Pancreas (tissue), 10 donors: ENCODE measurements at regions not wholly inside any gene's neighbourhood (a gene's known extent, or its start where the extent isn't known, plus 50 kb on each side); places are given as distances from the start of the nearest gene placed in this dataset.

ENCODE experiments used
- ATAC-seq, 4 donors: fragments of 200-7000 bp; cut with Tn5 transposase; one replicate each; pipeline versions ENCODE4 v1.8.0 to v1.9.1; 2020; ENCODE audit warnings: mild to moderate bottlenecking in 4 of 4, moderate library complexity in 4 of 4
- DNase-seq, 6 donors: peaks; one replicate each; pipeline ENCODE4 v3.0.0-alpha.2; 2020
- FAIRE-seq: peaks from 2 replicates; lab custom pipeline; 2012; peaks lifted over from hg19 to GRCh38; lab: Jason Lieb, UNC
- H3K27ac ChIP-seq, 4 donors: fragments of 200-600 bp; sonication (generic); 1 replicate in 3 of 4; 2 replicates in 1 of 4; pipeline versions ENCODE4 v1.5.0 to v1.8.0; 2020
- H3K27me3 ChIP-seq, 4 donors: fragments of 200-600 bp; one replicate each; pipeline ENCODE4 v1.8.0; 2021
- H3K36me3 ChIP-seq, 3 donors: fragments of 200-600 bp; sonication (generic) in 1 of 3; one replicate each; pipeline versions ENCODE4 v1.5.0 to v1.8.0; 2020 to 2021
- H3K4me1 ChIP-seq, 3 donors: fragments of 200-600 bp; one replicate each; pipeline ENCODE4 v1.8.0; 2021
- H3K4me3 ChIP-seq, 4 donors: fragments of 200-600 bp; sonication (generic) in 2 of 4; one replicate each; pipeline versions ENCODE4 v1.5.0 to v1.8.0; 2020 to 2021
- H3K9me3 ChIP-seq, 4 donors: fragments of 200-600 bp; one replicate each; pipeline ENCODE4 v1.8.0; 2021
- CTCF ChIP-seq, 4 donors: fragments of 200-600 bp; sonication (generic) in 3 of 4; IDR thresholded peaks; one replicate each; pipeline versions ENCODE4 v1.5.0 to v1.8.0; 2021; ENCODE audit warnings: antibody characterized with exemption in 4 of 4
- WGBS, 2 donors: extraction: QIAGEN DNeasy Blood & Tissue Kit; methylation state at CpG; one replicate each; pipeline ENCODE4 v1.1.7; 2013; 5-methylcytosine and 5-hydroxymethylcytosine counted together
- intact Hi-C, 3 donors: fragments of 100-400 bp; cut with DNase I; formaldehyde crosslinking; loops; one replicate each; pipeline versions ENCODE4 v1.11.1 to v1.14.2; 2022
- donor health status: healthy with polysubstance abuse.
- donor health status: DM: no; HTN: no; CAD: no; lungs with moderate emphysema.
- donor health status: DM: no; HTN: no; CAD: no.
- donor health status: control.
- donor health status: control.
- donor health status: Bipolar disorder and iron deficiency.
- donor health status: DM: yes; HTN: yes; CAD: no.
- donor health status: DM: no; HTN: no; CAD: no.
- donor health status: DM: no; HTN: no; CAD: no.
- donor health status: DM: yes; HTN: yes; CAD: no.

GRCh38 chr11:134751766-134752165 is 339.7 kb upstream of the B3GAT1 start:
- FAIRE-seq, result no peak
- WGBS, 2 donors, result 76 to 86% methylated on average over 6 of the region's 6 CpGs
- Histone ChIP-seq H3K36me3 (no peaks in the 10 kb centered on the region), H3K27ac (no peak overlapping the region), H3K27me3 (no peaks in the 10 kb centered on the region), H3K4me3 (no peak overlapping the region), H3K9me3 (no peaks in the 10 kb centered on the region), H3K4me1 (no peaks in the 10 kb centered on the region)
- peak in 1 of 6 donors; percentile 7 for DNase-seq
- no peak for ATAC-seq
- intact Hi-C loops, result no loop called here
- TF ChIP-seq CTCF (IDR thresholded peaks at IDR 0.05), result no peak

GRCh38 chr11:134751031-134751585 is 339.1 kb upstream of the B3GAT1 start:
- intact Hi-C loops, result no loop called here
- no peak for TF ChIP-seq CTCF (IDR thresholded peaks at IDR 0.05)
- no peak for DNase-seq
- no peak for FAIRE-seq
- H3K36me3 ChIP-seq, result no peaks in the 10 kb centered on the region
- 65 to 78% methylated on average over 8 of the region's 8 CpGs for WGBS, 2 donors
- H3K27me3 ChIP-seq, result no peaks in the 10 kb centered on the region
- H3K4me3 ChIP-seq, result no peak overlapping the region
- H3K9me3 ChIP-seq, result no peaks in the 10 kb centered on the region
- no peak overlapping the region for H3K27ac ChIP-seq
- H3K4me1 ChIP-seq, result no peaks in the 10 kb centered on the region
- no peak for ATAC-seq

- WGBS, 2 donors, result 53 to 62% methylated on average over 2 of the region's 2 CpGs
- FAIRE-seq (no peak), DNase-seq (no peak), ATAC-seq (no peak)
- no peaks in the 10 kb centered on the region for H3K4me1 ChIP-seq
- intact Hi-C loops, result no loop called here
- no peak overlapping the region for H3K27ac ChIP-seq
- H3K27me3 ChIP-seq, result no peaks in the 10 kb centered on the region
- no peak overlapping the region for H3K4me3 ChIP-seq
- H3K9me3 ChIP-seq, result no peaks in the 10 kb centered on the region
- H3K36me3 ChIP-seq, result no peaks in the 10 kb centered on the region
- TF ChIP-seq CTCF (IDR thresholded peaks at IDR 0.05), result no peak
These were observed 338.6 kb upstream of the B3GAT1 start for GRCh38 chr11:134750619-134751018.

- no peak for FAIRE-seq
- no peak for DNase-seq
- Histone ChIP-seq H3K27ac (no peak overlapping the region), H3K4me3 (no peak overlapping the region), H3K36me3 (no peaks in the 10 kb centered on the region), H3K9me3 (no peaks in the 10 kb centered on the region), H3K4me1 (no peaks in the 10 kb centered on the region), H3K27me3 (no peaks in the 10 kb centered on the region)
- no peak for ATAC-seq
- intact Hi-C loops, result no loop called here
- 22 to 30% methylated on average over 5 of the region's 5 CpGs for WGBS, 2 donors
- no peak for TF ChIP-seq CTCF (IDR thresholded peaks at IDR 0.05)
These were observed 337.2 kb upstream of the B3GAT1 start for GRCh38 chr11:134749040-134749839.

GRCh38 chr11:134746609-134747008 is 334.6 kb upstream of the B3GAT1 start:
- 36 to 42% methylated on average over 2 of the region's 2 CpGs for WGBS, 2 donors
- Histone ChIP-seq H3K27me3 (no peaks in the 10 kb centered on the region), H3K9me3 (no peaks in the 10 kb centered on the region), H3K27ac (no peak overlapping the region), H3K4me1 (peaks cover 0 to 15% (median 5%) of the 10 kb centered on the region in 3 donors), H3K36me3 (no peaks in the 10 kb centered on the region), H3K4me3 (no peak overlapping the region)
- no peak for FAIRE-seq
- no peak for ATAC-seq
- intact Hi-C loops, result no loop called here
- no peak for TF ChIP-seq CTCF (IDR thresholded peaks at IDR 0.05)
- no peak for DNase-seq
